Caco-2 (cell line): ENCODE measurements at regions not wholly inside any gene's neighbourhood (a gene's known extent, or its start where the extent isn't known, plus 50 kb on each side); places are given as distances from the start of the nearest gene placed in this dataset.

Experiments used
- BruUV-seq: library from RNA; stranded (reverse); fragments of 400-500 nt; replicated peaks from 2 replicates; lab custom pipeline; 2021; lab: Mats Ljungman, UMichigan
- CTCF ChIA-PET: fragments of 300-600 bp; sonication (Branson Sonifier 250); formaldehyde crosslinking; loops from one replicate; lab custom pipeline; 2022; ENCODE audit warnings: antibody characterized with exemption; lab: Charles Lee
- POLR2A ChIA-PET: fragments of 300-600 bp; sonication (Branson Sonifier 250); formaldehyde crosslinking; loops from one replicate; lab custom pipeline; 2022; ENCODE audit warnings: antibody characterized with exemption; lab: Charles Lee
- DNase-seq, 2 experiments: peaks; one replicate each; pipeline versions ENCODE4 v3.0.0 to v3.0.0-alpha.2; 2020 to 2022
- H3K27me3 ChIP-seq: replicated peaks from 2 replicates; pipeline ENCODE4 v1.6.0; 2011; ENCODE audit warnings: low read length; ENCODE audit not compliant: control insufficient read depth, insufficient read depth
- H3K36me3 ChIP-seq: 2 replicates; pipeline ENCODE4 v1.5.1; 2011; ENCODE audit warnings: low read length; ENCODE audit not compliant: control insufficient read depth, insufficient read depth
- H3K4me1 ChIP-seq: fragments of 250-450 bp; sonication (Bioruptor Pico); 2 replicates; pipeline ENCODE4 v1.5.1; 2020; ENCODE audit warnings: mild to moderate bottlenecking
- H3K4me3 ChIP-seq: 2 replicates; pipeline ENCODE4 v1.5.1; 2011; ENCODE audit warnings: low read depth, mild to moderate bottlenecking, control low read depth, low read length
- H3K9me3 ChIP-seq: fragments of 250-450 bp; sonication (Bioruptor Pico); 2 replicates; pipeline ENCODE4 v1.5.1; 2020; ENCODE audit warnings: mild to moderate bottlenecking, moderate library complexity
- H3K27ac Mint-ChIP-seq: one replicate; pipeline ENCODE4 v1.8.0; 2022; ENCODE audit warnings: mixed read lengths; ENCODE audit not compliant: unreplicated experiment
- H3K27me3 Mint-ChIP-seq: one replicate; pipeline ENCODE4 v1.8.0; 2022; ENCODE audit warnings: mixed read lengths; ENCODE audit not compliant: insufficient read depth, unreplicated experiment
- H3K36me3 Mint-ChIP-seq: one replicate; pipeline ENCODE4 v1.8.0; 2022; ENCODE audit warnings: mild to moderate bottlenecking, mixed read lengths; ENCODE audit not compliant: insufficient read depth, unreplicated experiment
- H3K4me1 Mint-ChIP-seq: one replicate; pipeline ENCODE4 v1.8.0; 2022; ENCODE audit warnings: low read depth, mixed read lengths; ENCODE audit not compliant: unreplicated experiment
- H3K4me3 Mint-ChIP-seq: one replicate; pipeline ENCODE4 v1.8.0; 2022; ENCODE audit warnings: mild to moderate bottlenecking, moderate library complexity, mixed read lengths; ENCODE audit not compliant: unreplicated experiment
- H3K9me3 Mint-ChIP-seq: one replicate; pipeline ENCODE4 v1.8.0; 2022; ENCODE audit warnings: mixed read lengths; ENCODE audit not compliant: unreplicated experiment
- CTCF ChIP-seq, 2 experiments: fragments of 200-600 bp in 1 of 2; IDR thresholded peaks; 1 replicate in 1 of 2; 2 replicates in 1 of 2; pipeline versions ENCODE4 v1.5.1 to v1.8.0; 2011 to 2022; ENCODE audit warnings: antibody characterized with exemption in 1 of 2, control low read depth in 1 of 2, inconsistent platforms in 1 of 2, low read depth in 1 of 2, low read length in 1 of 2, mild to moderate bottlenecking in 1 of 2, moderate library complexity in 1 of 2; ENCODE audit not compliant: insufficient read depth in 1 of 2, severe bottlenecking in 1 of 2, unreplicated experiment in 1 of 2
- intact Hi-C: fragments of 100-400 bp; cut with micrococcal nuclease; formaldehyde crosslinking; loops from one replicate; pipeline ENCODE4 v1.10.0; 2022; ENCODE audit not compliant: unreplicated experiment

- no TSS peak for BruUV-seq
Measured at GRCh38 chr2:146764301-146764700, 1080.5 kb upstream of the ACVR2A start.

GRCh38 chr2:146762786-146763185, 1082.0 kb upstream of the ACVR2A start:
- Histone ChIP-seq H3K9me3 (no peaks in the 10 kb centered on the region), H3K4me3 (no peak overlapping the region), H3K36me3 (no peaks in the 10 kb centered on the region), H3K4me1 (no peaks in the 10 kb centered on the region), H3K27me3 (no peaks in the 10 kb centered on the region)
- BruUV-seq, result no TSS peak
- no peaks in the 10 kb centered on the region for H3K4me1 Mint-ChIP-seq
- no peak for DNase-seq
- H3K36me3 Mint-ChIP-seq, result no peaks in the 10 kb centered on the region
- CTCF ChIA-PET, result no interaction called here
- no peak overlapping the region for H3K27ac Mint-ChIP-seq
- no peaks in the 10 kb centered on the region for H3K9me3 Mint-ChIP-seq
- POLR2A ChIA-PET, result no interaction called here
- intact Hi-C loops, result no loop called here
- no peaks in the 10 kb centered on the region for H3K27me3 Mint-ChIP-seq
- no peak for TF ChIP-seq CTCF (IDR thresholded peaks at IDR 0.05; ENCODE audit: insufficient read depth in 1 of 2, low read depth in 1 of 2, low read length in 1 of 2, severe bottlenecking in 1 of 2, unreplicated experiment in 1 of 2)
- H3K4me3 Mint-ChIP-seq, result no peak overlapping the region

More at GRCh38 chr2:146764301-146764700, 1080.5 kb upstream of the ACVR2A start:
- H3K9me3 ChIP-seq, result no peaks in the 10 kb centered on the region
- intact Hi-C loops, result no loop called here
- Mint-ChIP-seq H3K36me3 (no peaks in the 10 kb centered on the region), H3K27ac (no peak overlapping the region), H3K27me3 (no peaks in the 10 kb centered on the region), H3K9me3 (no peaks in the 10 kb centered on the region), H3K4me3 (no peak overlapping the region), H3K4me1 (no peaks in the 10 kb centered on the region)
- no peaks in the 10 kb centered on the region for H3K36me3 ChIP-seq
- no peaks in the 10 kb centered on the region for H3K27me3 ChIP-seq
- CTCF ChIA-PET, result no interaction called here
- POLR2A ChIA-PET, result no interaction called here
- H3K4me3 ChIP-seq, result no peak overlapping the region
- TF ChIP-seq CTCF (IDR thresholded peaks at IDR 0.05; ENCODE audit: insufficient read depth in 1 of 2, low read depth in 1 of 2, low read length in 1 of 2, severe bottlenecking in 1 of 2, unreplicated experiment in 1 of 2), result no peak
- DNase-seq, result no peak
- H3K4me1 ChIP-seq, result no peaks in the 10 kb centered on the region

- H3K27me3 Mint-ChIP-seq, result peaks cover 3% of the 10 kb centered on the region
- no peak for TF ChIP-seq CTCF (IDR thresholded peaks at IDR 0.05; ENCODE audit: insufficient read depth in 1 of 2, low read depth in 1 of 2, low read length in 1 of 2, severe bottlenecking in 1 of 2, unreplicated experiment in 1 of 2)
- no peak overlapping the region for H3K4me3 Mint-ChIP-seq
- Histone ChIP-seq H3K4me1 (no peaks in the 10 kb centered on the region), H3K36me3 (no peaks in the 10 kb centered on the region), H3K9me3 (no peaks in the 10 kb centered on the region), H3K4me3 (no peak overlapping the region), H3K27me3 (no peaks in the 10 kb centered on the region)
- no peaks in the 10 kb centered on the region for H3K9me3 Mint-ChIP-seq
- no TSS peak for BruUV-seq
- intact Hi-C loops, result no loop called here
- H3K27ac Mint-ChIP-seq, result no peak overlapping the region
- no peak for DNase-seq
- H3K4me1 Mint-ChIP-seq, result no peaks in the 10 kb centered on the region
- ChIA-PET POLR2A (no interaction called here), CTCF (no interaction called here)
- H3K36me3 Mint-ChIP-seq, result no peaks in the 10 kb centered on the region
Measured at GRCh38 chr2:146754606-146755005, 1090.2 kb upstream of the ACVR2A start.
